Endothelial cell of umbilical vein (primary cell): ENCODE measurements at regions not wholly inside any gene's neighbourhood (a gene's known extent, or its start where the extent isn't known, plus 50 kb on each side); places are given as distances from the start of the nearest gene placed in this dataset.

Source experiments
- EZH2 ChIP-seq: IDR thresholded peaks from 2 replicates; pipeline ENCODE4 v1.6.1; 2012; ENCODE audit warnings: borderline replicate concordance, low read depth, mild to moderate bottlenecking, moderate library complexity, low read length, inconsistent platforms; ENCODE audit not compliant: severe bottlenecking
- FOS ChIP-seq: IDR thresholded peaks from 2 replicates; pipeline ENCODE4 v1.6.1; 2011; ENCODE audit warnings: mild to moderate bottlenecking, low read length, moderate library complexity, borderline replicate concordance; ENCODE audit not compliant: insufficient read depth
- GATA2 ChIP-seq: IDR thresholded peaks from 2 replicates; pipeline ENCODE4 v1.7.0; 2011; ENCODE audit warnings: low read depth, mild to moderate bottlenecking, moderate library complexity, mixed read lengths, low read length; ENCODE audit not compliant: insufficient read length, insufficient read depth
- POLR2A ChIP-seq: IDR thresholded peaks from 2 replicates; pipeline ENCODE4 v1.6.1; 2012; ENCODE audit warnings: low read depth, mild to moderate bottlenecking, control low read depth, low read length
- POLR2AphosphoS5 ChIP-seq: IDR thresholded peaks from 2 replicates; pipeline ENCODE4 v1.6.1; 2012; ENCODE audit warnings: low read depth, mild to moderate bottlenecking, control low read depth, low read length, moderate library complexity; ENCODE audit not compliant: insufficient read depth
- TF ChIP-seq, protein P1 (sequence below), 2 donors: IDR thresholded peaks; 1 replicate in 1 of 2; 2 replicates in 1 of 2; pipeline ENCODE4 v1.5.1; 2011; ENCODE audit warnings: low read length in 2 of 2, mild to moderate bottlenecking in 2 of 2, moderate library complexity in 2 of 2, control low read depth in 1 of 2, inconsistent platforms in 1 of 2, low read depth in 1 of 2; ENCODE audit not compliant: insufficient read depth in 1 of 2; ENCODE audit errors: extremely low read depth in 1 of 2

DNA sequence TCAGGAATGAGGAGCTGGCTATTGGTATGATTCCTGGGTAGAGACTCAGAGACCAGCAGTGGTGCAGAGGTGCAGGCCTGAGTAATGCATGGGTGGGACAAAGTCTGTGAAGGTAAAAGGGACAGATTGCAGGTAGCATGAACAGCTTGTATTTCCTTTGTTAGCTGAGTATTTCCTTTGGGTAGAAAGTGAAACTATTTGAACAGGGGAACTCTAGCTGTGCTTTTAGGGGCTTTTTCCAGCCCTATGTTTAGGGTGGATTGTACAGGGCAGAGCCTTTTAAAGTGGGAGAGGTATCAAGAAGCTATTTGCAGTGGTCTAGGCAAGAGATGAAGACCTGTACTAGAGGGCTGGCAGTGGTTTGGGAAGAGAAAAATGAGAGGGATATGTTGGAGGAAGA, 739.9 kb downstream of the REEP3 start:
- TF ChIP-seq, protein P1, sequence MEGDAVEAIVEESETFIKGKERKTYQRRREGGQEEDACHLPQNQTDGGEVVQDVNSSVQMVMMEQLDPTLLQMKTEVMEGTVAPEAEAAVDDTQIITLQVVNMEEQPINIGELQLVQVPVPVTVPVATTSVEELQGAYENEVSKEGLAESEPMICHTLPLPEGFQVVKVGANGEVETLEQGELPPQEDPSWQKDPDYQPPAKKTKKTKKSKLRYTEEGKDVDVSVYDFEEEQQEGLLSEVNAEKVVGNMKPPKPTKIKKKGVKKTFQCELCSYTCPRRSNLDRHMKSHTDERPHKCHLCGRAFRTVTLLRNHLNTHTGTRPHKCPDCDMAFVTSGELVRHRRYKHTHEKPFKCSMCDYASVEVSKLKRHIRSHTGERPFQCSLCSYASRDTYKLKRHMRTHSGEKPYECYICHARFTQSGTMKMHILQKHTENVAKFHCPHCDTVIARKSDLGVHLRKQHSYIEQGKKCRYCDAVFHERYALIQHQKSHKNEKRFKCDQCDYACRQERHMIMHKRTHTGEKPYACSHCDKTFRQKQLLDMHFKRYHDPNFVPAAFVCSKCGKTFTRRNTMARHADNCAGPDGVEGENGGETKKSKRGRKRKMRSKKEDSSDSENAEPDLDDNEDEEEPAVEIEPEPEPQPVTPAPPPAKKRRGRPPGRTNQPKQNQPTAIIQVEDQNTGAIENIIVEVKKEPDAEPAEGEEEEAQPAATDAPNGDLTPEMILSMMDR (IDR thresholded peaks at IDR 0.05; ENCODE audit: extremely low read depth in 1 of 2, insufficient read depth in 1 of 2, low read depth in 1 of 2, low read length in 2 of 2) = no peak
- TF ChIP-seq POLR2AphosphoS5 (no peak), FOS (no peak), POLR2A (no peak), EZH2 (no peak), GATA2 (no peak)
